IPS-15b (cell line): ENCODE measurements at regions not wholly inside any gene's neighbourhood (a gene's known extent, or its start where the extent isn't known, plus 50 kb on each side); places are given as distances from the start of the nearest gene placed in this dataset.

Experiments used
- H3K27me3 ChIP-seq: one replicate; pipeline ENCODE4 v1.6.1; 2013; ENCODE audit warnings: low read length; ENCODE audit not compliant: control insufficient read depth, insufficient read depth
- H3K36me3 ChIP-seq: one replicate; pipeline ENCODE4 v1.6.1; 2013; ENCODE audit warnings: low read length; ENCODE audit not compliant: control insufficient read depth, insufficient read depth
- H3K4me1 ChIP-seq: one replicate; pipeline ENCODE4 v1.6.1; 2013; ENCODE audit warnings: mild to moderate bottlenecking, low read length; ENCODE audit not compliant: control insufficient read depth, insufficient read depth
- H3K4me3 ChIP-seq: one replicate; pipeline ENCODE4 v1.5.1; 2013; ENCODE audit warnings: low read depth, low read length
- H3K9ac ChIP-seq: one replicate; pipeline ENCODE4 v1.6.1; 2013; ENCODE audit warnings: low read depth, mild to moderate bottlenecking, low read length
- H3K9me3 ChIP-seq: one replicate; pipeline ENCODE4 v1.6.1; 2013; ENCODE audit warnings: mild to moderate bottlenecking, low read length; ENCODE audit not compliant: control insufficient read depth, insufficient read depth

- Histone ChIP-seq H3K27me3 (no peaks in the 10 kb centered on the region), H3K4me3 (no peak overlapping the region), H3K36me3 (no peaks in the 10 kb centered on the region), H3K9ac (peak overlapping the region; percentile 28), H3K9me3 (no peaks in the 10 kb centered on the region), H3K4me1 (peaks cover 8% of the 10 kb centered on the region)
Measured at GRCh38 chr2:78035804-78036203, 513.6 kb upstream of the LRRTM4 start.

DNA sequence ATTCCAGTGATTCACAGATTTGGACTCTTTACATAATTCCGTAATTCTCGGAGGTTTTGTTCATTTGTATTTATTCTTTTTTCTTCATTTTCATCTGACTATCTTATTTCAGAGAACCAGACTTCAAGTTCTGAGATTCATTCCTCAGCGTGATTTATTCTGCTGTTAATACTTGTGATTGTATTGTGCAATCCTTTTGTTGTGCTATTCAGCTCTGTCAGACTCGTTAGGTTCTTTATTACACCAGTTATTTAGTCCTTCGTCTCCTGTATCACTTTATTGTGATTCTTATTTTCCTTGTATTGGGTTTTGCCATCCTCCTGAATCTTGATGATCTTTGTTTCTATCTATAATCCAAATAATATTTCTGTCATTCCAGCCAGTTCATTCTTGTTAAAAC lies 529.3 kb upstream of the LRRTM4 start:
- H3K4me3 ChIP-seq: no peak overlapping the region
- no peaks in the 10 kb centered on the region for H3K9me3 ChIP-seq

GRCh38 chr2:78056976-78057375 lies 534.8 kb upstream of the LRRTM4 start:
- Histone ChIP-seq H3K4me1 (no peaks in the 10 kb centered on the region), H3K9me3 (no peaks in the 10 kb centered on the region), H3K36me3 (no peaks in the 10 kb centered on the region), H3K9ac (no peak overlapping the region), H3K4me3 (no peak overlapping the region), H3K27me3 (no peaks in the 10 kb centered on the region)

More for the DNA sequence above, 529.3 kb upstream of the LRRTM4 start:
- Histone ChIP-seq H3K4me1 (no peaks in the 10 kb centered on the region), H3K9ac (no peak overlapping the region), H3K27me3 (no peaks in the 10 kb centered on the region), H3K36me3 (no peaks in the 10 kb centered on the region)

DNA sequence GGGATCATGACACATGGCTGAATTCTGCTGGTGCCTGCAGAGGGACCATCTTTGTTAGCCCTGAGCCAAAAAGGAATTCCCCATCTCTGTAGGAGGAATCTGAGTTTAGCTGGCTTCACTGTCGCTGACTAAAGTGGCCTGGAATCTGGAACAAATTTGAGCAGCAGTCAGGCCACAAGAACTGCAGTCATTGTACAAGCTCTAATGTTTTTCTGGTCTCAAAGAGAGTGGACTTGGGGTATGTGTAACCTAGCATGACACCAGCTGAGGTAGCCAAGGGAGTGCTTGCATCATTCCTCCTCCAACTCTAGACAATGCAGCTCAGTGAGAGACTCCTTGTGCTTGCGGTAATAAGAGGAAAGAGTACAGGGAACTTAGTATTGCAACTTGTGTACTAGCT lies 539.1 kb upstream of the LRRTM4 start:
- Histone ChIP-seq H3K36me3 (no peaks in the 10 kb centered on the region), H3K27me3 (no peaks in the 10 kb centered on the region), H3K4me3 (no peak overlapping the region), H3K4me1 (no peaks in the 10 kb centered on the region), H3K9ac (no peak overlapping the region), H3K9me3 (no peaks in the 10 kb centered on the region)

- H3K4me1 ChIP-seq: no peaks in the 10 kb centered on the region
- H3K4me3 ChIP-seq: no peak overlapping the region
- no peak overlapping the region for H3K9ac ChIP-seq
- H3K36me3 ChIP-seq: no peaks in the 10 kb centered on the region
- H3K9me3 ChIP-seq: no peaks in the 10 kb centered on the region
- no peaks in the 10 kb centered on the region for H3K27me3 ChIP-seq
Measured at GRCh38 chr2:78061732-78062131, 539.6 kb upstream of the LRRTM4 start.

DNA sequence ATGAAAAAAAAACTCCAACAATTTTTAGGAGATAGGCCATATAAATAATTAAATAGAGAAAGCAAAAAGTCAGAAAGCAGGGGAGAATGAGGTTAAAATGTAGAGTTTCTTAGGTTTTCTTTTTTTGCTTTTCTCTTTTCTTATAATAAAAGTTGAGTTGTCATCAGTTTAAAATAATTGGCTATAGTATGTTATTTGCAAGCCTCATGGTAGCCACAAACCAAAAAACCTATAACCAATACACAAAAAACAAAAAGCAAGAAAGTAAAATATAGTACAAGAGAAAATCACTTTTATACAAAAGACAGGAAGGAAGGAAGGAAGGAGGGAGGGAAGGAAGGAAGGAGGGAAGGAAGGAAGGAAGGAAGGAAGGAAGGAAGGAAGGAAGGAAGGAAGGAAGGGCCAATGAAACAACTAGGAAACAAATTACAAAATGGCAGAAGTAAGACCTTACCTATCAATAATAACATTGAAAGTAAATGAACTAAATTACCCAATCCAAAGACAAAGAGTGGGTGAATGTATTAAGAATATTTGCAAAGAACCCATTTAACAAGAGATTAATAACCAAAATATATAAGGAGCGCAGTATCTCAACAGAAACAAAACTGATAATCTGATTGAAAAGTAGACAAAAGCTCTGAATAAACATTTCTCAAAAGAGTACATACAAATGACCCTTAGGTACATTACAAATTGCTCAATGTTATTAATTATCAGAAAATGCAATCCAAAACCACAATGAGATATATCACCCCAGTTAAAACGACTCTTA lies 541.3 kb upstream of the LRRTM4 start:
- H3K9me3 ChIP-seq: no peaks in the 10 kb centered on the region
- no peaks in the 10 kb centered on the region for H3K4me1 ChIP-seq
- no peaks in the 10 kb centered on the region for H3K36me3 ChIP-seq
- H3K9ac ChIP-seq: no peak overlapping the region
- H3K4me3 ChIP-seq: no peak overlapping the region
- no peaks in the 10 kb centered on the region for H3K27me3 ChIP-seq

DNA sequence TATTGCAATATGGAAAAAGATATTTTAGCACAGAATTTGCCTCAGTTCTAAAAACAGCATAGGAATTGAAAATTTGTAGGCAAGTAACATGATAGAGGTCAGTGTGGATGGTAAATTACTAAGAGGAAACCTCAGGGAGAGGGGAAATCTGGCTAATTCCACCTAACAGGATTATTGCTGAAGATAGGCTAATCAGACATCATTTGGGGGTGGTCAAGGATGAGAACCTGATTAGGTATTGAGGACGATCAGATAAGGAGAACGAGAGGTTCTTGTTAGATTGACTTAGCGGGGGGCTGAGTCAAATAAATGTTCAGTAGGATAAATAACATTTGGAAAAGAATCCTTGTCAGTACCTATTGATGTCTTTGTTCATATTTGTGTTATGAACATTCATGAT lies 543.2 kb upstream of the LRRTM4 start:
- Histone ChIP-seq H3K9ac (no peak overlapping the region), H3K27me3 (no peaks in the 10 kb centered on the region), H3K36me3 (no peaks in the 10 kb centered on the region), H3K4me1 (no peaks in the 10 kb centered on the region), H3K4me3 (no peak overlapping the region), H3K9me3 (no peaks in the 10 kb centered on the region)

DNA sequence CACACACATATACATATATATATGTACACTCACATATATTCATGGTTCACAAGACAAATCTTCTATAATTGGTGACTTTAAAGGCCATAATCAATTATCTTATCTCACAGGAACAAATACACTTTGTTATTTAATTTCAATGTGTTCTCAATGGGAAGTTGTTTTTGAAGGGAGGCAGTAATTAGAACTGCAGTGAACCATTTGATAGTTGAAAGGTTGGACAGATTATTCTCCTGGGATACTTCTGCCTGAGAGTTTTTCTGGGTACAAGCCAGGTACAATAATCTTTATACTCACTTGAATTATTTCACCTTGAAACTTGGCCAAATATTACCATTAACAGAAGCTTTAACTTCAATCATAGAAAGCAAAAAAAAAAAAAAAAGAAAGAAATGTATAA lies 546.6 kb upstream of the LRRTM4 start:
- Histone ChIP-seq H3K27me3 (no peaks in the 10 kb centered on the region), H3K9ac (no peak overlapping the region), H3K4me3 (no peak overlapping the region), H3K4me1 (no peaks in the 10 kb centered on the region), H3K36me3 (no peaks in the 10 kb centered on the region), H3K9me3 (no peaks in the 10 kb centered on the region)

- H3K9ac ChIP-seq: no peak overlapping the region
- H3K9me3 ChIP-seq: no peaks in the 10 kb centered on the region
- H3K4me3 ChIP-seq: no peak overlapping the region
- no peaks in the 10 kb centered on the region for H3K36me3 ChIP-seq
- H3K27me3 ChIP-seq: no peaks in the 10 kb centered on the region
- H3K4me1 ChIP-seq: no peaks in the 10 kb centered on the region
Measured at GRCh38 chr2:78070693-78071092, 548.5 kb upstream of the LRRTM4 start.

DNA sequence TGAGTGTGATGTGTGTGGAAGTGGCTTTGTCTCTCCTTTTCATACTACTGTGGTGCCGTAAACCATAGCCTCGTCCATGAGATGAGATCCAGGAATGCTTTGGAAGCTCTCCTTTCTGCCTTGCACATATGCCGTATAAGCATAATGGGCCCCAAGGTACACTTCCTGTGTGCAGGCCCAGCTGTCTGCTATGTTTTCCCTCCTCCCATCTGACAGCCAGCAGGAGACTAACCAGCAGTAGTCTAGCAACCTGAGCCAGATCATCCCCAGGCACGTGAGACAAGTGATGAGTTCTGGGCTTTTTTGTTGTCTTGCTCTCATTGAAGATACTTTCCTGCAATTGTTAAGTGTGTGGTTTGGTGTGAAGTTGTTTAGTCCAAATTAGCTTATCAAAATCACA lies 555.5 kb upstream of the LRRTM4 start:
- Histone ChIP-seq H3K9me3 (no peaks in the 10 kb centered on the region), H3K36me3 (no peaks in the 10 kb centered on the region), H3K27me3 (no peaks in the 10 kb centered on the region), H3K4me3 (no peak overlapping the region), H3K4me1 (peaks cover 5% of the 10 kb centered on the region), H3K9ac (no peak overlapping the region)

GRCh38 chr2:78082555-78082954 lies 560.4 kb upstream of the LRRTM4 start:
- H3K4me3 ChIP-seq: no peak overlapping the region
- no peaks in the 10 kb centered on the region for H3K36me3 ChIP-seq
- H3K9me3 ChIP-seq: no peaks in the 10 kb centered on the region
- no peak overlapping the region for H3K9ac ChIP-seq
- H3K27me3 ChIP-seq: no peaks in the 10 kb centered on the region
- H3K4me1 ChIP-seq: peaks cover 4% of the 10 kb centered on the region

DNA sequence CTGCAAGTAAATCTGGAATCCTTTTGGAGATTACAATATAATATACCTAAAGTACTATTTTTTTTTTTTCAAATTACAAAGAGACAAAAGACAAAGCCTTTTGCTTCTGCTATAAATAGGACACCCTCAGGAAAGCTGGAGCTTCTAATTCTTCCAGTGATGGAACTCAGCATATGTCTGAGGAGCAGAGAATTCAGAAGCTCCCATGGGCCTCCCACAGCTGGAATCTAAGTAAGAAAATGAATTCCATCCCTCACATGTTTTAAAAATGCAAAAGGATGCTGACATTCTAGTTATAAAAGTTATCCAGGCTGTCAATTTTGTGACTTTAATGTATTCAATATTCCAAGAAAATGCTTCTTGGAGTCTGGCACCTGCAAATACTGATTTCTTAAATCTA lies 571.3 kb upstream of the LRRTM4 start:
- Histone ChIP-seq H3K9me3 (no peaks in the 10 kb centered on the region), H3K4me1 (no peaks in the 10 kb centered on the region), H3K4me3 (no peak overlapping the region), H3K9ac (no peak overlapping the region), H3K27me3 (no peaks in the 10 kb centered on the region), H3K36me3 (no peaks in the 10 kb centered on the region)
